Activated CD8-positive, alpha-beta memory T cell treated with anti-CD3 and anti-CD28 coated beads for 48 hours (primary cell): ENCODE measurements at regions not wholly inside any gene's neighbourhood (a gene's known extent, or its start where the extent isn't known, plus 50 kb on each side); places are given as distances from the start of the nearest gene placed in this dataset.
"Not testable (repeated sequence)": the region's sequence is repeated elsewhere in the genome, so short reads cannot be mapped to it uniquely, and the experiment has no call there.

Experiments used
- DNase-seq, 3 experiments: peaks; one replicate each; pipeline ENCODE4 v3.0.0-alpha.2; 2020; ENCODE audit warnings: low read depth in 2 of 3, low spot score in 2 of 3

GRCh38 chrX:22758807-22759481 is 240.8 kb upstream of the DDX53 start:
- DNase-seq: no peak

GRCh38 chrX:22760513-22761057 is 239.2 kb upstream of the DDX53 start:
- DNase-seq: no peak

GRCh38 chrX:22788221-22788620 is 211.5 kb upstream of the DDX53 start:
- DNase-seq: no peak

GRCh38 chrX:22795671-22796070 is 204.1 kb upstream of the DDX53 start:
- DNase-seq: no peak

GRCh38 chrX:22800360-22800759 is 199.4 kb upstream of the DDX53 start:
- DNase-seq: no peak

GRCh38 chrX:22800806-22801205 is 199.0 kb upstream of the DDX53 start:
- DNase-seq: no peak

GRCh38 chrX:22803353-22803752 is 196.4 kb upstream of the DDX53 start:
- no peak for DNase-seq

- DNase-seq: no peak
Observed at GRCh38 chrX:22810876-22811275, 188.9 kb upstream of the DDX53 start.

GRCh38 chrX:22818061-22818460 is 181.7 kb upstream of the DDX53 start:
- DNase-seq: no peak

GRCh38 chrX:22855693-22856092 is 144.1 kb upstream of the DDX53 start:
- no peak for DNase-seq

- DNase-seq: no peak
Observed at GRCh38 chrX:22859642-22860041, 140.1 kb upstream of the DDX53 start.

GRCh38 chrX:22866801-22867200 is 133.0 kb upstream of the DDX53 start:
- DNase-seq: not testable (repeated sequence)

GRCh38 chrX:22882543-22882942 is 117.2 kb upstream of the DDX53 start:
- DNase-seq: no peak

- DNase-seq: no peak
Observed at GRCh38 chrX:22889819-22890218, 109.9 kb upstream of the DDX53 start.

- no peak for DNase-seq
Observed at GRCh38 chrX:22912616-22913015, 87.1 kb upstream of the DDX53 start.

- DNase-seq: no peak
Observed at GRCh38 chrX:22922961-22923360, 76.8 kb upstream of the DDX53 start.

- DNase-seq: no peak
Observed at GRCh38 chrX:22934640-22935039, 65.1 kb upstream of the DDX53 start.

GRCh38 chrX:22944945-22945344 is 54.8 kb upstream of the DDX53 start:
- no peak for DNase-seq
